NCI-H2029 treated with DMSO at 0.1 percent for 48 hours (cell line): ENCODE measurements at regions not wholly inside any gene's neighbourhood (a gene's known extent, or its start where the extent isn't known, plus 50 kb on each side); places are given as distances from the start of the nearest gene placed in this dataset.
"Not testable (repeated sequence)": the region's sequence is repeated elsewhere in the genome, so short reads cannot be mapped to it uniquely, and the experiment has no call there.

Experiments
- DNase-seq: peaks from one replicate; lab custom pipeline; 2025; lab: John Stamatoyannopoulos, UW

DNA sequence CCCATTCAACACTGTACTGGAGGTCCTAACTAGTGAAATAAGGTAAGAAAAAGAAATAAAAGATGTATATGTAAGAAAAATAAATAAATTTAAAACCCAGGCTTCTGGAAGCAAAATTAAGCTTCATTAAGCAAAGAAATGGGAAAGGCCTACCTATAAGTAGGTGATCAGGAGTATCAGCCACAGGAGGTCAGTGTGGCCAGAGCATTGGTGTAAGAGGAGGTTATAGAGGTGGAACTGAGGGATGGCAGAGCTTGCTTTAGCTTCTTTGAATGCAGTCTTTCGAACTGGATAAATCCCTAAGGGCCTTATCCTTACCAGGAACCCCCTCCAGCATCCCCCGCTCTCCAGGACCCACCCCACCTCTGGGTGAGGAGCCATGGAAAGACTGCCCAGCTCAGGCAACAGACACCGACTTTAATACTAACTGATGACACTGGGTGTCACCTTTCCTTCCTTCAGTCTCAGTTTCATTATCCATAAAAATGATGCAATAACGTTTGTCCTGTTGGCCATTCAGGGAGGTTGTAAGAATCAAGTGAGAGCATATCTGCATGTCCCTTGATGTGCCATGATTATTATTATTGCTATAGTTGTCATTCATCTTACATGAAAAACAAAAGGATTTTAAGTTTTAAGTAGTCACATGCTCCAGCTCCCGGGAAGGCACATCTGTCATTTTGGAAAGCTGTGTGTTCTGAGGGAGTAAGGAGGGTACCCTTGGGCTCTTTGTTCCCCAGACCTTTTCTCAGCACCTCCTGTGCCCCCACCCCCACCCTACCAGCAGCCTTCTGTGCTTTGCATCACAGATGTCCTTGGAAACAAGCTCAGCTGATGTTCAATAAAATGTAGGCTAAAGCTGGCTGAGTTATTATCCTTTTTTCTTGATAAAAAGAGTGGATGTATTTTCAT lies 50.8 kb upstream of the CTNNA1 start:
- DNase-seq, result no peak

DNA sequence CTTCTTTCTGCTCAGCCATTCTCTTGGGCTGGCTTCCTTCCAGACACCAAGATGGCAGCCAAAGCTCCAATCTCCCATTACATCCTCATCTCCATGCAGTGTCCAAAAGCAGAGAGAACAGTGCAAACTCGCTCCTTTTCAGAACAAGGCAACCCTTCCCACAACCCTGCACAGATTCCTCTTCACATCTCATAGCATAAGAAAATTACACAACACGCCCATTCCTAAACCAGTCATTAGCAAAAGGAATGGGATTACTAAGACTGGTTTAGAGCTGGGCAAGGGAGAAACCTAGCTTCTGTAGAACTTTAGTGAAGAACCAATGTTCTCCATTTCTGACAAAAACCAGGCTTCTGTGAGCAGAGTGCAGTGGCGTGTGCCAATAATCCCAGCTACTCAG lies 51.5 kb upstream of the CTNNA1 start:
- DNase-seq, result no peak

DNA sequence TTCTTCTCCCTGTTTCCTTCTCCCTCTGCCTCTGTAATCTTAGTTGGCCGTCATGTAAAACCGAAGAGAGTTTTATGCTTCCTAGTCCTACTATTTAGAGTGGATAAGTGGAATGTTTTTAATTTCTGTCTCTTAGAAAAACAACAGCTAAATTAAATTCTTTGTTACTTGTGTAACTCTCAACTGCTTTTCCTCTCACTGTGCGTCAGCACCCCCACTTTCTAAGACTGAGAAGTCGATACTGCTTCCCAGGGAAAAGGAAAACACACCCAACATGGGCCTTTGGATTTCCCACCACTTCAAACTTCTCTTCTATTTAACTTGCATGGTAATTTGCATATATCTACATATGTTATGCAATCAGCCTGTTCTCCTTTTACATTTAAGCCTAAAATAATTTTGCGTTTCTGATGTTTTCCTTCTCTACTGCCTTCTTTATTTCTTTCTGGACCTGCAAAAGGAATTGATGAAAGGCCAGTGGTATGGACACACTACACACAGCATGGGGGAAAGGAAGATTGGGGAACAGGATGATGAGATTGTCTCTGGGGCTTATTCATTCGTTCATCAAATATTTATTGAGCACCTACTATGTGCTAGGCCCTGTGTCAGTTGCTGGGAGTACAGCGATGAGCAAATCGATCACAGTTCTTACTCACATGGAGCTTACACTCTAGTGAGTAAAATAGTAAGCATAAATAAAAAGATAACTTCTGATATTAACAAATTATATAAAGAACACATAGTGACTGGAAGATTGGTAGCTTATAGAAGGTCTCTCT lies 52.5 kb upstream of the CTNNA1 start:
- no peak for DNase-seq

DNA sequence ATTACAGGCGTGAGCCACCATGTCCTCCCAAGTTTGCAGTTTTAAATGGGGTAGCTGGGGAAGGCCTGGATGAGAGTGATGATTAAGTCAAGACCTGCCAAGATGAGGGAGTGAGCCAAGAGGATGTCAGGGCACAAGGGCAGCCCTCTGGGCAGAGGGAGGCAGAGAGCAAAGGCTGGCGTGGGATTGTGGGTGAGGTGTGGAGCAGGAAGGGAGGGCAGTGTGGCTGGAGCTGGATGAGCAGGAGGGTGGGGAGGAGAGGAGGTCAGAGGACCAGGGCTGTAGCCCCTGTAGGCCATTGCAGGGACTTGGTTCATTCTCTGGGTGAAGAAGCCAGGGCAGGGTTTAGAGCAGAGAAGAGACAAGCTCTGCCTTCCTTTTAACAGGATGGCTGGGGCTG lies 53.7 kb upstream of the CTNNA1 start:
- DNase-seq, result no peak

DNA sequence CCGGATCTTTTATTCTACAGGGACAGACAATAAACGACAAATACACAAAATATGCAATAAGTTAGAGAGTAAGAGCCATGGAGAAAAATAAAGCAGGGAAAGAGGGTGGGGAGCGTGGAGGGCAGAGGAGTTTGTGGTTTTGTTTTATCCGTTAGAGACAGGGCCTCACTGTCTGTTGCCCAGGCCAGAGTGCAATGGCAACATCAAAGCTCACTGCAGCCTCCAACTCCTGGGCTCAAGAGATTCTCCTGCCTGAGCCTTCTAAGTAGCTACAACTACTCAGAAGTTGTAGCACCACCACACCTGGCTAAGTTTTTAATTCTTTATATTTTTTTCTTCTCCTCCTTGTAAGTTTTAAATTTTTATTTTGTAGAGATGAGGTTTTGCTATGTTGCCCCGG lies 54.5 kb upstream of the CTNNA1 start:
- DNase-seq, result no peak

DNA sequence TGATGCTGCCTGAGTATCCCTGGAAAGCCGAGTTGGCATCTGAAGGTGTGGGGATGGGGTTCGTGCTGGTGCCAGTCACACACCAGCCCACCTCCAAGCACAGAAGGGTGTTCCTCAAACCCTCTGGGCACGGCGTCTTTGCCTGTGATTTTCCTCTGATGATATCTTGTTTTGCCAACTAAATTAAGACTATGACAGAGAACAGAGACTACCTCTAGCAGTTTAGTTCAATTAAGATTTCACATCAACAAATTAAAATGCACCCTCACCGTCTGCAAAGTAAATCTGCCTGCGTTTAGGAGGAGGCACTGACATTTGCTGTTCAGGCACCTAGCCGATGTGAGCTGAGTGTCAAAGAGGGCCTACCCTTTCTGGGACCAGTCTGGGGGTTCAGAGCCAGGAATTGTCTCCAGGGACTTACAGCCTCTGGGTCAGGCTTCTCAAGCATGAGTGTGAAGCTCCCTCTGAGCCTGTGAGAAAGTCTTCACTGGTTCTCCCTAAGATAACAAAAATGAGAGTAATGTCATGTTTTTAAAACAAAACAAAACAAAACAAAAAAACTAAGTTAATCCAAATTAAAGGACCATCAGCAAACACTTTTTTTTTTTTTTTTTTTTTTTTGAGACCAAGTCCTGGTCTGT lies 55.4 kb upstream of the CTNNA1 start:
- no peak for DNase-seq

DNA sequence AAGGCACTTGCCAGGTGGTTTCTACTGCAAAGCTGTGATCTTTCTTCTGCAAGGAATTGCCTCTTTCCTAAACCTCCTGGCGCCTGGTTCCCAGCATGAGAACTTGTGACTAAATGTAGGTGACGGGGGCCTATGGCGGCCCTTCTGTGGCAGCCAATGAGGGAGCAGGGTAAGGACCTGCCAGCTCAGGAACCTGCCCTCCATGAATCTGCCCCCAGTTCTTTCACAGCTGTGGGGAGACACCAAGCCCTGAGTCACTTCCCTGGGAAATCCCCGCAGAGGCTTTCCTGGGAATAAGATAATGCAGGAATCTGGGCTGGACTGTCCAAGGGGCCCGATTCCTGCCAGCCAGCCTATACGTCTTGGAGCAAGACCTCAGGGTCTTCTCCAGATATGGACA lies 56.7 kb upstream of the CTNNA1 start:
- no peak for DNase-seq

DNA sequence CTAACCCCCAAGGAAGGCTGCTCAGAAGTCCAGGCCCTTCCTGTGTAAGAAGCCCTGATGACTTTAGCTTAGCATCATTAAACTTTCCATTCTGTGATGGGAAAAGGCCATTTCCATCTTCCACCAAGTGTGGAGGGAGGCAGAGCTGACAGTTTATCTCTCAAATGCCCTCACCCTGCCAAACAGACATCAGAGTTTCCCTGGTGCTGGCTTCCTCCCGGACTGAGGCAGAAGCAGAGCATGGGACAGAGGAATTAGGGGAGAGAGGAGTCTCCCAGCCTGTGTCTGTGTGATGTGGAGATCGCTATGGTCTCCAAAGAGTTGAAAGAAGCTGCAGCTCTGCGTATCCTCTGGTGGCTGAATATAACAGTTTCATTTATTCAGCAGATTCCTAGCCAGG lies 57.4 kb upstream of the CTNNA1 start:
- no peak for DNase-seq

DNA sequence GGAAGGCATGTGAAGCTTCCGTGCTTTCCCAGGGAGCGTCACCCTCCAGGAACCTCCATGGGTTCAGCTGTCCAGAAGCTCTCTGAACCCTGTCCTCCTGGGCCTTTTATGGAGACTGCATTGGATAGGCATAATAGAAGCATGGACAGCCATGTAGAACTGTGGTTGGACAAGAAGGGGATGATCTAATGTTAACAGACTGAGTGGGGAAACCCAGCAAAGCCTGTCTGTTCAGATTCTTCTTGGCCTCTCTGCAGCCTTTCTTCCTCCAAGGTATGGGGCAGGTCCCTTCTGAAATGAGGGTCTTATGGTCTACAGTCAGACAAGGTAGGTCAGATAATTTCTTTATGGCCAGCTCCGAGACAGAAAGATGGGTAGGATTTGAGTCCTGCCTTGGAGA lies 59.1 kb upstream of the CTNNA1 start:
- DNase-seq, result no peak

DNA sequence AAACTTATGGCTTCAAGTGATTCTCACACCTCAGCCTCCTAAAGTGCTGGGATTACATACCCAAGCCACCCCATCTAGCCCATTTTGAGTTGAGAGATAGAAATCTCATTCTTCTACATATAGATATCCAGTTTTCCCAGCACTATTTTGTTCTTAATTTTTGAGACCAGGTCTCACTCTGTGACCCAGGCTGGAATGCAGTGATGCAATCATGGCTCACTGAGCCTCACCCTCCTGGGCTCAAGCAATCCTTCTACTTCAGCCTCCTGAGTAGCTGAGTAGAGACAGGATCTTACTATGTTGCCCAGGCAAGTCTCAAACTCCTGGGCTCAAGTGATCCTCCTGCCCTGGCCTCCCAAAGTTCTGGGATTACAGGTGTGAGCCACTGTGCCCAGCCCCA lies 60.9 kb upstream of the CTNNA1 start:
- no peak for DNase-seq

DNA sequence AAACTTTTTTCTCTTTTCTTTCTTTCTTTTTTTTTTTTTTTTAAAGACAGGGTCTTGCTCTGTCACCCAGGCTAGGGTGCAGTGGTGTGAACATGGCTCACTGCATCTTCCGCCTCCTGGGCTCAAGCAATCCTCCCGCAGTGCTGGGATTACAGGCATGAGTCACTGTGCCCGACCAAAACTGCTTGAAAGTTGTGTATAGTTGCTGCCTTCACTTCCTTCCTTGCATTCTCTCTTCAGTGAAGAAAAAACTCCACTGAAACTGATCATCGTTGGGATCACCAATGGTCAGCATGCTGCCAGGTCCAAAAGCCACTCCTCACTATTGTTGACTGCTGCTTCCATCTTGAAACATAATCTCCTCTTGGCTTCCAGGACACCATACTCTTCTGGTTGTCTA lies 66.6 kb upstream of the CTNNA1 start:
- no peak for DNase-seq

DNA sequence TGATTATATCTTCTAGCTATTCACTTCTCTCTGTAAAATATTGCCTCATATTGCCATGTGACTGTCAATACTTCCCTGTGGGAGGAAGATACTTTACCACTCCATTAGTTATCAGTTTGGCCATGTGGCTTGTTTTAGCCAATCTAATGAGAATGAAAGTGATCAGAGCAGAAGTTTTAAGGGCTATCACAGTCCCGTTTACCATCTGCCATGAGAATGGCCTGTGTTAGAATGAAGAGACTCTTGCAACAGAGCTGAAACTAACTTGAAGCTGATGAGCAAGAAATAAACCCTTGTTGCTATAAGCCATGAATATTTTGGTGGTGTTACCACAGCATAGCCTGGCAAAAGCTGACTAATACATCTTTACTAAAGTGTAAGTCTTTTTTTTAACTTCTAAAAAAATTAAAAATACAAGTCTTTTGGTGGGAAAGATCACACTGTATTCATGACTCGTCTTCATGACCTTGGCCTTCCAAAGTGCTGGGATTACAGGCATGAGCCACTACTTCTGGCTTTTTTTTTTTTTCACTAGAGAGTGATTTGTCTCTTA lies 68.0 kb upstream of the CTNNA1 start:
- no peak for DNase-seq

DNA sequence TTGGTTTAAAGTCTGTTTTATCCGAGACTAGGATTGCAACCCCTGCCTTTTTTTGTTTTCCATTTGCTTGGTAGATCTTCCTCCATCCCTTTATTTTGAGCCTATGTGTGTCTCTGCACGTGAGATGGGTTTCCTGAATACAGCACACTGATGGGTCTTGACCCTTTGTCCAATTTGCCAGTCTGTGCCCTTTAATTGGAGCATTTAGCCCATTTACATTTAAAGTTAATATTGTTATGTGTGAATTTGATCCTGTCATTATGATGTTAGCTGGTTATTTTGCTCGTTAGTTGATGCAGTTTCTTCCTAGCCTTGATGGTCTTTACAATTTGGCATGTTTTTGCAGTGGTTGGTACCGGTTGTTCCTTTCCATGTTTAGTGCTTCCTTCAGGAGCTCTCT lies 70.8 kb upstream of the CTNNA1 start:
- DNase-seq, result not testable (repeated sequence)

DNA sequence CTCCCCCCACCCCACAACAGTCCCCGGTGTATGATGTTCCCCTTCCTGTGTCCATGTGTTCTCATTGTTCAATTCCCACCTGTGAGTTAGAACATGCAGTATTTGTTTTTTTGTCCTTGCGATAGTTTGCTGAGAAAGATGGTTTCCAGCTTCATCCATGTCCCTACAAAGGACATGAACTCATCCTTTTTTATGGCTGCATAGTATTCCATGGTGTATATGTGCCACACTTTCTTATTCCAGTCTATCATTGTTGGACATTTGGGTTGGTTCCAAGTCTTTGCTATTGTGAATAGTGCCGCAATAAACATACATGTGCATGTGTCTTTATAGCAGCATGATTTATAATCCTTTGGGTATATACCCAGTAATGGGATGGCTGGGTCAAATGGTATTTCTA lies 74.4 kb upstream of the CTNNA1 start:
- not testable (repeated sequence) for DNase-seq

DNA sequence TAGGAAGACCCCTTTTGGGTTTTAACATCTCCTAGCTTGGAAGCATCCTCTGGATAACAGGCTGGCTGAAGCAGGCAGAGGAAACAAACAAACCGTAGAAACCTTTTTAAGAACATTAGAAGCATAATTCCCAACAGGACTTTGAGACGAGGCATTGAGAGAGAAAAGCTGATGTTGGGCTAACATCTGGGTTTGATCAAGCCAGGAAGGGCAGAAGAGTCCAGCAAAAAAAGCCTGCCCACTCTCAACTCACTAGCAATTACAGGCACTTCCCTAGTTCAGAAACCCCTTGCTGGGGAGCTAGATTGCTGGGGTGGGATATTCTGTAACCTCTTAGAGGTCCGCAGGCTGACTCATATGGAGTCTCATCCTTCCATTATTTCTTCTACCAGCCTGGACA lies 75.4 kb upstream of the CTNNA1 start:
- no peak for DNase-seq

DNA sequence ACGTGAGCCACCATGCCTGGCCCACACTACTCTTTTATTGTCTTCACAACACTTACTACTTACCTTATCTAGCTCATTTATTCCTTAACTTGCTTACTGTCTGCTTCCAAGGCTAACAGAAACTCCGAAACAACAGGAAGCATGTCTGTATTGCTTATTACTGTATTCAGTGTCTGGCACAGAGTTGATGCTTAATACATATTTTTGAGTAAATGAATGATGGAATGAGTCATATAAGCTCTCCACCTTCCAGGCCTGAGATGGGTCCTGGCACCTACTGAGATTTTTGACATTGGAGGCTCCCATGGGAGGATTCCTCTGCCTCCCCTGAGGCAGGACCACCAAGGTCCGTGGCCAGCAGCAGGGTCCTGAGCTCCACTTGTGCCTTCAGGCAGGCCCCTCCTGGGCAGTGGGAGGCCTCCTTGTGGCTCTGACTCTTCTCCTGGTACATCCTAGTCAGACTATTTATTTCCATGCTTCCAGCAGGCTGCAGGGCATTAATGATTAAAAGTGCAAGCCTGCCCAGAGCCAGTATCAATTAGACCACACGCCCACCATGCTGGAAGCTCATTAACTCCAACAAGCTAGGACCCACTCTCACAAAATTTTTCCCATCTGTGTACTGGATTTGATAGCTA lies 76.5 kb upstream of the CTNNA1 start:
- no peak for DNase-seq

DNA sequence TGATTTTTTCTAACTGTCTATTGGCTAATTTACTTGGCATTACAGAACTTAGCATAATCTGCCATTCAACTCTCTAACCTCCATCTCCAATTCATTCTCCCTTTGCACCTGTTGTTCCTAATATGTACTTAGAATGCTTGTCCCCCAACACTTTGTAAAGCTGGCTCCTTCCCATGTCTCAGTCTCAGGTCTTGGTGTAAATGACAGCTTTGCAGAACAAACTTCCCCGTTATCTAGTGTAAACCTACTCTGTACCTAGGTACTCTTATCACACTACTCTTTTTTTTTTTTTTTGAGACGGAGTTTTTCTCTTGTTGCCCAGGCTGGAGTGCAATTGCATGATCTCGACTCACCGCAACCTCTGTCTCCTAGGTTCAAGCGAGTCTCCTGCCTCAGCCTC lies 77.2 kb upstream of the CTNNA1 start:
- no peak for DNase-seq

DNA sequence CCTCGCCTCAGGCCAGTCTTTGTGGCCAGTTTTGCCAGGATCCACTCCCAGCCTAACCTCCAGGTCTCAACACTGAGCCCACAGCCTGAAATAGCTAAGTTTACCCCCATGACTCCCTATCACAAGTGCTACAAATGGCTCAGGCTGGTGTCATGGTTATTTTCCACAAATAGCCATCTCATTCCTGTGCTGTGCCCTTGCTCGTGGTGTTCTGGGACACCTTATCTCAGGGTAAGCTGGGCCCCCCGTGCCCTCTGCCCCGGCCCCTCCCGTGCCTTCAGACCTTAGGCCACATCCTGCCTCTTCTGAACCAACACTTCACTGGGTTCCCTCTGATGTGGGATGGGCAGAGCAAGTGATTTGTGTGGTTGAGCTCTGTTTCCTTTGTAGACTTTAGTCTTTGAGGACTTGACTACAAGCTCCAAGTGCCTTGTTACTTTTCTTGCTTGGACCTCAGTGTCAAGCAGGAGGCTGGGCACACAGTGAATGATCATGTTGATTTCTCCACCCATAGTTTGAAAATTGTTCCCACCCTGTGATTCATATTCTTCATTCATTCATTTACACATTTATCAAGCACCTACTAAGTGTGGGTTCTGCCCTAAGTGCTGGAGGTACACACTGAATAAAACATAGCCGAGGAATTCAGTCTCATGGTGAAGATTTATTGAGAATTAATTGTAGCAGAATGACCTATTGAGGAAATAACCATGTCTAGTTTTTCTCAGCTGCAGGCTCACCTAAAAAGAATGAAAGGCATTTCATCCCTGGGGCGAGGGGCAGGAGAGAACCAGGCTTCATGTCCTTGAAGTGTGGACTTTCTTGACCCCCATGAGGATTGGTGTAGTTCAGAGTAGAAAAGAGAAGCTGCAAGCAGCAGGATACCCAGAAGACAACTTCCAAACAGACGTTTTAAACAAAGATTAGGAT lies 84.5 kb upstream of the CTNNA1 start:
- DNase-seq, result no peak

DNA sequence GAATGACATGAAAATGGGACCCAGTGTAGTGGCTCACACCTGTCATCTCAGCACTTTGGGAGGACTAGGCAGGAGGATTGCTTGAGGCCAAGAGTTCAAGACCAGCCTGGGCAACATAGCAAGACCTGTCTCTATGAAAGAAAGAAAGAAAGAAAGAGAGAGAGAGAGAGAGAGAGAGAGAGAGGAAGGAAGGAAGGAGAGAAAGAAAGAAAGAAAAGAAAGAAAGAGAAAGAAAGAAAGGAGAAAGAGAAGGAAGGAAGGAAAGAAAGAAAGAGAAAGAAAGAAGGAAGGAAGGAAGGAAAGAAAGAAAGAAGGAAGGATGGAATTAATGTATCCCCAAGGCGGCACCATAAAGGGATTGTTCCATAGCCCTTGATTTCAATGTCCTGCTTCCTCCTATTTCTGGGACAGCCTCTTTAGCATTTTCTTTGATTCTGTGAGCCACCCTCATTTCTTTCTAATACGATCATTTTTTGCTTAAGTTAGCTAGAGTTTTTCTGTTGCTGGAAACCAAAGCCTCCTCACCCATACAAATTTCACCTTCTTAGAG lies 85.4 kb upstream of the CTNNA1 start:
- not testable (repeated sequence) for DNase-seq

DNA sequence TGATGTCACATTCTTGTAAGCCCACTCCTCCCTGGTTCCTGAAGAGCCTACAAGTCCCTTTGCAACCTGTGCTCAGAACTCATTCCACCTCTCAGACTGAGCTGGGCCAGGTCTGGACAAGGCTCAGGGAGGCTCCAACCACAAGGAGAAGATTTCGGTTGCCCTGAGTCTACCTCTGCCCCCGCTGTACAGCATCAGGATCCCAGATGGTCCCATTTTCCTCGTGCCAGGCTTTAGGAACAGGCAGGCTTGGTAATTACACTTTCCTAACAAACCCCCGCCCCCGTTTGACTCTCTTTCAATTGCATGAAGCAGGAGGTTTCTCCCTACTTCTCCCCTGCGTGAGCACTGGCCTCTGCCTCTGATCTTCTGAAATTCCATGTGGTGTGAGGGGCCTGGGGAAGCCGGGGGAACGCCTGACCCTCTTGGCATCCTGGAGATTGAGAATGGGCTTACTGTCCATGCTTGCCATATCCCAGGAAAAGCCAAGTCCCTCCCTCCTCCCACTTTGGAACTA lies 86.9 kb upstream of the CTNNA1 start:
- DNase-seq, result no peak
